ENCODE measurements at regions not wholly inside any gene's neighbourhood (a gene's known extent, or its start where the extent isn't known, plus 50 kb on each side); places are given as distances from the start of the nearest gene placed in this dataset.

DNA sequence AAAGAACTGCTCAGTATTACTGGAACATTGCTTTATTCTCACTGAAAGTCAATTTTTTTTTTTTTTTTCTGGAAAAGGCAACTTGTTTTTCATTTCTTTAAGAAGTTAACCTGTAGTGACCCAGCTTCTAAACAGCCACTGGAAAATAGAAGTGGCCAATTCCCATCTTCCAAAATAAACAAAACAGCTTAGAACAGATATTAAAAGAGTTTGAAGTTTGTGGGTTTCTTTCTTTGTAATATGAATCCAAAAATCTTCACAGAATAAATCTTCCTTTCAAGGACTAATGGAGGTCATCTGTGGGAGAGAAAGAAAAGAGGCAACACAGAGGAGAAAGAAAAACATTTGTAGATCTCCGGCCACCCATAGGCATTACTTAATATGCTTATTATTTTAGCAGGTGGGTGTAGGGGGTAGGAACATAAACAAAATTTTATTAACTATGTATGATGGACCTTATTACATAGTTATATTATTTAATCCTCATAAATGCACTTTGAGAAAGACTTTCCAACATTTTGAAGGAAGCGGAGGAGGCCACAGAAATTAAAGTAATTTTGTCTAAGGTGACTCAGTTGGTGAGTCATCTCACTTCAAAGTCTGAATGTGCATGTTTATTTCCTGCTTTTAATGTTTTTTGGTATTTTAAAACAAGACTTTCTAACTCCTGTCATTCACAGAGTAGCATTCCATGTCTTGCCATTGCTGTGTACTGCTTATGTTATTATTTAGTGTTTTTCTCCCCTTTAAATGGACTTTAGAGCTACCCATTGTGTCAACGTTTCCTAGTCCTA lies 1791.8 kb upstream of the WWC1 start:
- DNase-seq = no peak

DNA sequence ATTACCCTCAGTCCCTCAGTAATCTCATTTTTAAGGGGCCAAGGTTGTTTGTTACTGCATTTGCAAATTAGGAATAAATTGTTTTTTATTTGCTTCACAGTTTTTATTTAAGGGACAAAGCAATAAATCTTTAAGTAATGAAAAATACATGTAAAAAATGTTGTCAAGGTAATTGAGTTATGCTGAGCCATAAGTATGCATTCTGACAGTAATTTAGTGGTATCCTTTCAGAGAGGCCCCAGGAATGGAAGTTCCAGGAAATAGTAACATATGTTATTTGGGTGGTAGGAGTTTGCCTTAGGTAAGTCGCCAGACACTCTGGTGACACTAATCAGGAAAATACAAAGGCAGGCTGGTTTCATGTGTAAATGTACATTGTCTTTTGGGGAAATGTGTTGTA lies 1787.9 kb upstream of the WWC1 start:
- no peak for DNase-seq

DNA sequence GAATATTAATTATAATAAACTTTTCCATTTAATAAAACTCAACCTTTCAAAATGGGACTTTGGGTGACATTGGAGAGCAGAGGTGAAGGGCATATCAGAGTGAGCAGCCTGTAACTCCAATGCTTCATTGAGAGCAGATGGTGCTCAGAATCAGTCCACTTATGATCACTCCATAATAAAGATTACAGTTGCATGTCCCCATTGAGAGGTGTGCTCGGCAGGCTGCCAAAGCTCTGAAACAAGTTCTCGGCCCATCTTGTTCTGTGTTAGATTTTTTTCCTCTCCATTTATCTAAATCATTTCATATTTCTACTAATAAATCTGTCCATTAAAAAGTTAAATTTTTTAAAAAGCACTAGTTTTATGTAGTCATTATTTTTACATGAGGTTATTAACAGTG lies 1786.4 kb upstream of the WWC1 start:
- no peak for DNase-seq

DNA sequence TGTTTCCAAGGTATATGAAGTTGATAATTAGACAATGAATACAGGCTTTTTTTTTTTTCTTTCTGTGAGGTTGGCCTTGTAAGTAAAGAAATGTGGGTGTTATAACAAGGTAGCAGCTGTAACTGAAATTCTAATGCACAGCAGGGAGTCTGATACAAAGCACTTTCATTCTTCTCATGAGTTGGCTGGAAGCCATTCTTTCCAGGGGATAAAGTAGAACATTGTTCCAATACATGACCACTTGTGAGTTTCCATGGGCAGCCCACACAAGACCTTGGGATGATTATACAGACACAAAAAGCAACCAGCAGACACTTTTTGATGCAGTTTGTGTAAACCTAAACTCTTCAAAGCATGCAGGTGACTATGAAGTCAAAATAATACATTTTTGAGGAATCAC lies 1785.9 kb upstream of the WWC1 start:
- no peak for DNase-seq

DNA sequence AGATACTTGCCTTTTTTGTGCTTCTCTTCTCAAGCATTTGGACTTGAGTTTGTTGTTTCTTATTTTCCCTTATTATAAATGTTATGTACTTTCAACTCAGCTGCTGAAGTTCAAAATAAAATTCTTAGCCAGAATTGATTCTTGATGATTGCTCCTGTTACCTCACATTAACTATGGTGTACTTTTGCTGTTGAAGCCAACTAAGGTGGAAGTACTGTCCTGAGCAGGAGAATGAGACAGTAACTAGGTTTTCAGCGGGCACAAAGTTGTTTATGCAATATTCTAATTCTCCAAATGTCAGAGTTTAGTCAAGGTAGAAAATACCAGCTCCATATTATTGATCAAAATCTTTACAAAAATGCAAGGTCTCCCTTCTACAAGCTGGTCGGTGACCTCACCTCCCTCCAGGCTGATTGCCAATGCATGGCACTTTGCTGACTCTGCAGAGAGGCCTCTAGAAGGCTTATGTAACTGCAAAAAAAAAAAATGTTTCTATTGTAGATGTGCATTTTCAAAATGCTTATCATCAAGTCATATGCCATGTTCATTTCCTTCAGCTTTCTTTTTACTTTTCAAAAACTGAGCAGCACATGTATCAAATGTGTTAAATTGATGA lies 1783.5 kb upstream of the WWC1 start:
- no peak for DNase-seq

DNA sequence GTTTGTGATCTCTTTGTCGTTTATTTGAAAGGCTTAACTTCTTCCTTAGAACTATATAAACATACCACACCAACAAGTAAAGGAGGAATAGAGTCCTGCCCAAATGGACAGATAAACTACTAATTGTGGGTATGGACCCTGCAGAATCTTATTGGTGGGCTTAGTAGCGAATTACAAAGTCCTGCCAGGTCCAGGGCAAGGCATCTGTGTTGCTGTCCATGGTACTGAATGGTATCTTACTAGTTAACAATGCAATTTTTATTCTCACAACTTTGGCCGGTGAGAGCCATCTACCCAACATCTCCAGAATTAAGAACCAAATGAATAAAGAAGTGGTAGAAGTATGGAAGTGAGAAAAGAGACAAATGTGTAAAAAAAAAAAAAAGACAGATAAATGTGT lies 1782.4 kb upstream of the WWC1 start:
- DNase-seq = no peak

DNA sequence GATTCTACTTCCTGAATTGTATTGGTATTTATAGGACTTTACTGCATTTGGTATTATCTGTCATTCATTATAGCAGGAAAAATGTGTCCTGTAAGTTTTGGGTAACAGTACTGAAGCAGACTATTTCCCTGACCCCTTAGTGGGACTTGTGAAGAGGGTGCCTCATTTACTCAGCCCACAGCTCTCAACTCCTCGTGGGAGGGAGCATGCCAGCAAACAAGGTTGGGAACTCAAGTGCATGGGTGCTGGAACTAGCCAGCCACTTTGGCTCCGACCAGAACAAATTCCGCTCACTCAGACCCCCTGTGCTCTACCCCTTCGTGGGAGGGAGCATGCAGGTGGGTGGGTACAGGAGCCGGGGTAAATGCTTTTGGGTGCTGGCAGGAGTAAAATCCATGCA lies 1773.5 kb upstream of the WWC1 start:
- DNase-seq = no peak

DNA sequence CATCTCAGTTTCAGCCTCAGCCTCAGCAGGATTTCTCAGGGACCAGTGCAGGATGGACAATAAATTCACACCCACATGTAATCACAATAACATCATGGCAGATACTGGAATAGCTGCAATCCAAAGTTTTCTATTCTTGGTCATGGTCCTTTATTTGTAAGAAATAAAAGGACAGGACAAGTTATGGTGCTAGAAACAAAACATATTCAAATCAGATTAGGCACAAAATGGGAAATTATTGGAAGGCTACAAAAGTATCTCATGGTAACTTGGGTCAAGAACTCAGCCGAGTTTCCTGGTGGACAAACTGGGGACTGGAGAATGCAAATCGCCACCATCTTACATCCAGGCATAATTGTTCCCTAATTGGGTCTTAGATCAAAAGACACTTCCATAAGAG lies 1768.2 kb upstream of the WWC1 start:
- no peak for DNase-seq

DNA sequence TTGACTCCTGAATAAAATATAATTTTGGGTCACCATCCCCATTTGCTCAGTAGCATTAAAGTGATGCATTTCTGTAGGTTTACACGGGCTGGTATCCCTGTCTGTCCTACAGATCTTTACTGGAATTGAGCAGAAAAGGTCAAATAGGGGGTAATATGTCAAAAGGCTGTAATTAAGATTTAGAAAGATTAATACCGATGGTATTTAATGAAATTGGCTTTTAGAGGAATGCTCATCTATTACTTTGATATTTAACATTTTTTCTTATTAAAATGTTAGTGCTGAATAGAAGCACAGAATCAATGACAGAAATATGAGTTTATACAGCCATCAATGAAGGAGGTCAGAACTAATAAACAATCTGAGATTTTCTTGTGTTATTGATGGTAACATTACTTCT lies 1762.2 kb upstream of the WWC1 start:
- DNase-seq = no peak

DNA sequence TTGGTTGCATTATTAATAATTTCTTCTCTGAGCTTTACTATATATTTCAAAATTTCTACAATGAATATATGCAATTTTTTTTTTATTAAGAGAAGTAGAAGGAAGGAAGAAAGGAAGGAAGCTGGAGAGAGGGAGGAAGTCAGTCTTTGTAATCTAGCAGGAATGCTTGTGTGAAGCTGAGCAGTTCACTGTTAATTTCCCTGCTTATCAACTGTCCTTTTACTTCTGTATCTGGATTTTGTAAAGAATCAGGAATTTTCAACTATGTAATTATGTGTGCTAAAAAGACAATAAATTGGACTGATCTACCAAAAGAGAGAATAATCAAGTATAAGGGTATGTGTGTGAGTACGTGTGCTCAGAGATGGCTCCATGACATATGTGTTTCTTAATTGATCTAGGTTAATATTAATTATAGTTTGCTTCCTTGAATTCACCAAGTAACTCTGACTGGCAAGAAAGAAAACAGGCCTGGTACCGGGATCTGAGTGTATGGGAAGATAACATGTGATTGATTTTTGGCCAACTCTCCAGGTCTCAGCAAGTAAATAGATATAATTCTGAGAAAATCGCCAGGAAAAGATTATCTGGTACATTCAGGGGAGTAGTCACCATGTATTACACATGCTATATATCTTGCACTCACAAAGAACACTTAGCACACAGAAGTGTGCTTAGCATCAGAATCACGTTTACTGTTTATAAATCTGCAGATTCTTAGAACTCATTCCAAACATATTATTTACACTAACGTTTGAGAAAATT lies 1758.8 kb upstream of the WWC1 start:
- no peak for DNase-seq

DNA sequence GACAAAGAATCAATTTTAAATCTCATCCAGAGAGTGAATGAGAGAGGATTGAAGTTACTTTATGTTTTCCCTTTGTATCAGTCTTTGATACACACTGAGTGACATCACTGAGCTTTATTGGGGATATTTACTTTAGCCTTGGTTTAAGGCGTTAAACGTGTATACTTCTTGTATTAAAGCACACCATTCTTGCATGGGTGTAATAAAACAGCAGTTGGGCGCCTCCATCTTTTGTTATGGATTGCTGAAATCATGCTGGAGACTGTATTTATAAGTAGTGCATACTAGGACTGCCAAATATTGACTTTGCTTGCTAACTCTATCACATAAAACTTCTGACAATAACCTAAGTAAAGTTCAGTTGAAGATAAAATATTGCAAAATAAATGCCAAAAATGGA lies 1755.8 kb upstream of the WWC1 start:
- no peak for DNase-seq

DNA sequence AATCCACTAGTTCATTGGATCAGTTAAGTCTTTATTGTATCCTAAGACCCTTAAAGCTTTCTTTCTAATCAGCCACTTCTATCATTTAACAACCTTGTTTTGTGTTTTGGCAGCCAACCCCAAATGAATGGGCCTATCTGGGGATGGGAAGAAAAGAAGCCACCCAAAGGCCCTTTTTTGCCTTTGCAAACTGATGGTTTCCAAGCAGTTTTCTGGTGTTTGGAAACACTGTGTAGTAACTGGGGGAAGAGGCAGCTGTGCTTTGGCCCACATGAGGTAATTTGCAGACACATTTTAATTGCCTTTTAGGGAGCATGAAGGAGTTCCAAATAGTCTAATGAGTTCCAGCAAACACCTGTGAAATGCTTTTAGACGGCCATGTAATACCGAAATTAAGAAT lies 1751.3 kb upstream of the WWC1 start:
- DNase-seq = no peak

DNA sequence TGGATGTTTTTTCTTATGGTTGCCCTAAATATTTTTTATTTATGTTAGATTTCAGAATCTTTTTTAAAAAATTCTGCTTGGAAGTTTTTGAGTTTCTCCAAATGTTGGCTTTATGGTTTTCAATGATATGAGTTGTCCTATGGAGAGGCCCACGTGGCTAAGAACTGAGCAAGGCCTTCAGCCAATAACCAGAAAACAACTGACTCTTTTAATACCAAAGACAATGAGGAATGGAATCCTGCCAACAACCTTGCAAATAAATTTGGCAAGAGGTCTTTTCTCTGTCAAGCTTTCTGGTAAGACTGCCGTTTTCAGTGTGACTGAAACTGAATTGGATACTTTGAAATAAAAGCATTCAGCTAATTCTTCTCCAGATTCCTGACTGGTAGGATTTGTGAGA lies 1740.1 kb upstream of the WWC1 start:
- DNase-seq = no peak

DNA sequence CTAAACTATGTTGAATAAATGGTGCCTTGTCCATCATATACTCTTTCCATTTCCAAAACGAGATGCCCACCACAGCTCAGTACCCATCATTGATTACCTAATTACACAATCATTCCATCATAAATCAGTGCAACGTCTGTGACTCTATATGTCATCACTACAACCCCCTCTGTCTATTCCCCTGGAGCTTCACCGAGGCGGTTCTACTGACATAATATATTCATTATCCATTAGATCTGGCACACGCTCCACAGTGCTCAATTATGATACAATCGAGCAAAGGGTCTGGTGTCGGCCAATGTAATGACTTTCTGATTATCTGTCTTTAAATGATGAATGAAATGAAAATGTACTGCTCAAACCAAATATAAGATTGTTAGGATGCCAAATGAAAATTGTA lies 1737.7 kb upstream of the WWC1 start:
- DNase-seq = no peak

DNA sequence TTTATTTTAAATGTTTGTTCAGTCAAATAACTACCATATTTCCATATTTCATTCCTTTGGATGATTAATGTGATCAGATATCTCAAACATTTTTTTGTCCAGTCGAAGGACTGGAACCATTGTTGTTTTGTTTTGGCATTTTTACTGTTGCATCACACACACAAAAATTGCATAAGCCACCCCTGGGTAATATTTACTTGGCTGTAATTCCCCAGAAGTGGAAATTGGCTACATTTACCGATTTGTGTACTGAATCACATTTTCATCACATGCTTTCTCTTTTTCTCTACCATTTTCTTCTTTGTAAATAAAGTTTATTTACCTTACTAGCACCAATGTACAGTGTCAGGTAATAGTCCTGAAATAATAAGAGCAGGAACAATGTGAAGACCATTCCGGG lies 1729.7 kb upstream of the WWC1 start:
- no peak for DNase-seq

DNA sequence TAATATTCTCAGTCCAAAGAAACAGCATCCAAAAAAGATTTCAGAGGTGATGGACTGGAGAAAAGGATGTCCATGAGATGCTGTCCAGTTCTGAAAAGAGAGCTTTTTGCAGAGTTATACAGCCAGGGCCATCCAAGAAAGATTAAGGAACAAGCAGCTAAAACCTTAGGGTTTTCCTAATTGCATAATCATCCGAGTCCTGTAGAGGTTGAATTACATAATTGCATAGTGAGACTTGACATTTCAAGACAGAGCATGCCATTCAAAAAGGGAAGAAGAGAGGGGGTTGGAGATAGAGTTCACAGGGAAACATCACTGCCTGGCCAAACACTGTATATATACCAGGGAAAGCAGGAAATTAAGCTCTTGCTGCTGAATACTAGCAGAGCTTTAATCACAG lies 1729.2 kb upstream of the WWC1 start:
- DNase-seq = no peak

DNA sequence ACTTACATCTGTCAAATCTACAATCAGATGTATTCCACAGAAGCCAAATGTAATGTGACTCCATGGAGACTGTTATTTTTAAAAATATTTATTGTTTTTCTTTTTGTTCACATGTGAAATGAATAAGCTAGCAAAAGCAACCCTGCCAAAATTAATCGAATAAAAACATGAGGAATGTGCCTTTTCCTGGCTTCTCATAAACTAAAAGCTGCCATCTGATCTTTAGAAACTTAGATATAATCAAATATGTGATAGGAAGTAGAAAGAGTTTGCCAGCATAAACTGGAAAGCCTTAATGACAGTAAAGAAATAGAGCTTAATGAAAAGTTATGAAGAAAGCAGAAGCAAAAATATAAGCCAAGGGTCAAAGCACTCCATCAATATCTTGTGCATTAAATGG lies 1724.7 kb upstream of the WWC1 start:
- no peak for DNase-seq

DNA sequence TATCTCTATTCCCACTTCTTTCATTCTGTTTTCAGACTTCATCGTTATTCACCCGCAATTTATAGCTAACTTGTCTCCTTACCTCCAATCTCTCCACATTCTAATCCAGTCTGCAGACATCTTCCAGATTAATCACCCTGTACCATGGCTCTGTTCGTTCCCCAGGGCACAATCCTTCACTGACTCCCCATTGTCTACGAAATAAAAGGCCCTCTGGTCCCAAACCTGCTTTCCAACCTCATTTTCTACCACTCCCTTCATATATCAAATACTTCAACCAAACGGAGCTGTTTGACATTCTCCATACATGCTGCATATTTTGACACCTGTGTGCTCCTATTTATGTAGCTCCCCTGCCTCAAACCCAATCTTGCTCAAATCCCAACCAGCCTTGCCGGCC lies 1720.6 kb upstream of the WWC1 start:
- no peak for DNase-seq

DNA sequence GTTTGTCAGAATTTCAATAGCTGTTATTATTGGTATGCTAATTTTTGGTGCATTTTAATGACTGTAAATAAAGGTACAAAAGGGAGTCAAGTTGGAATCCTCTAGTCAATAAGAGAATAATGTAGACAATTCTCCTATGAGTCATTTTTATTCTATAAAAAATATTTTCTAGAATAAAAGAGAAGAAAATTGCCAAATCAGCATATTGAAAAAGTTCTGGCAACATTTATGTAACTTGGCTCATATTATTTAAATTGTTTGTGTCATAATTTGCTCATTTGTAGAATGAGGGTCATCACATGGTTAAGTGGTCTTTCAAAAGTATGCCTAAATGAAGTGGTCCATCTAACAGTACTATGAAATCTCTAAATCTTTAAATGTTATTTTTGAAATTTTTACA lies 1719.8 kb upstream of the WWC1 start:
- no peak for DNase-seq

DNA sequence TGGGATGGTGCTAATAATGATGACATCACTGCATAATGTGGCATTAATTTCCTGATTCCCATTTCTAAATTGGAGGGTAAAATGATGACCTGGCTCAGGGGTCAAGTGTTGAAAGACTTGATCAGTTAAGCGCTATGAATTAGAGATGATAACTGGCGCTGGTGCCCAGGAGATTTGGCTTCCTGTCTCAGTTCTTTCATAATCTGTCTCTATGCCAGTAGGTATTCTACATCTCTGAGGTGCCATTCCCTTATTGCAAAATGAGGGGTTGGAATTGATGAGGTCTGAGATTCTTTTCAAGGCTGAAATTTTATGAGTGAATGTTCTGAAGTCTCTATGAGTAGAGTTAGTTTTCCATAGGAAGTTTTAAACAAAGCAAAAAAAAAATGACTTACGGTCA lies 1715.1 kb upstream of the WWC1 start:
- no peak for DNase-seq

DNA sequence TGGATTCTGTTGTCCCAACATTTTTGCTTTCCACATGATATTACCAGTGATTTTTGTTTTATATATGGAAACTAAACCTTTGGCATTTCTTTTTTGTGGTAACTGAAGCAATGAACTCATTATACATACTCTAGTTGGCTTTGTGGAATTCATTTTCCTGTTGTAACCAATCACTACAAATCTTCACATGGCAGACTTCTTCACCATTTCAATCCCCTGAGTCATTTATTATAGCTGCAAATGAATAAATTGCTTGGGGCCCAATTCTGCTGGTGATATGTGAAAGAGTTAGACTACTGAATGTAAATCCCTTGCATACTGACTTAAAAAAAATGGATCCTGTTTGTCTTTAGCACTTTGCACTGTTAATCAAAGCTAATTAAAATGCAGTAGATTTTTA lies 1709.6 kb upstream of the WWC1 start:
- DNase-seq = no peak

DNA sequence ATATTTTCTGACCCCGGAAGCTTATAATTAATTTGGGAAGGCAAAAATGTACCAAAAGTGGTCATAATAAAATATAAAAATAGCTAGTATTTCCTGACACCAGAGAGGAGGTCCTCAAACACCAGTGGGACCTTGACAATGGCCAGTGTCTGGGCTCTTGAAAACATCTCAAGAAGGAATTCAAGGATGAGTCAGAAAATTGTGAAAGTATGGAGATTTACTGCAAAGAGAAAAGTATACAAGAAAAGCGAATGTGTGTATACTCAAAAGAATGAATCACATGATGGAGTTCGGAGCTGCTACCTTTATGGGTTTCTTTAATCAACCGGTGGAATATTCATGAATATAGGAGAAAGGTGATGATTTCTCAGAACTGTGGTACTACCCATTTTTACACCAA lies 1709.0 kb upstream of the WWC1 start:
- DNase-seq = no peak

DNA sequence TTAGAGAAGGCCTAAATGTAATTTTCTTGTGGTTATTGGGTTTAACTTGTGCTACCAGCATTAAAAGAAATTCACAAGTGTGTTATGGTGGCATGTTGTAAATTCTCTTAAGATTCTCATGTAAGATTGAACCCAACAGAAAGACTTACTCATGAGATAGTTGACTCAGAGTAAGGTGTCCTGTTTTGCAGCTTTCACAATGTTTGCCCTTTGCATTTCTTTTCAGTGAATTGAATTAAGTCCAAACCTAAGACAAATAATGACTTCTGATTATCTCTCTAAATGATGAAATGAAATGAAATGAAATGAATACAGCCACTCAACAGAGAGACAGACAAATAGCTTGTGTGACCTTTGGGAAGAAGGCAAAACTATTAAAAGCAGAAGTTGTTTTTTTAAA lies 1696.9 kb upstream of the WWC1 start:
- DNase-seq = no peak

DNA sequence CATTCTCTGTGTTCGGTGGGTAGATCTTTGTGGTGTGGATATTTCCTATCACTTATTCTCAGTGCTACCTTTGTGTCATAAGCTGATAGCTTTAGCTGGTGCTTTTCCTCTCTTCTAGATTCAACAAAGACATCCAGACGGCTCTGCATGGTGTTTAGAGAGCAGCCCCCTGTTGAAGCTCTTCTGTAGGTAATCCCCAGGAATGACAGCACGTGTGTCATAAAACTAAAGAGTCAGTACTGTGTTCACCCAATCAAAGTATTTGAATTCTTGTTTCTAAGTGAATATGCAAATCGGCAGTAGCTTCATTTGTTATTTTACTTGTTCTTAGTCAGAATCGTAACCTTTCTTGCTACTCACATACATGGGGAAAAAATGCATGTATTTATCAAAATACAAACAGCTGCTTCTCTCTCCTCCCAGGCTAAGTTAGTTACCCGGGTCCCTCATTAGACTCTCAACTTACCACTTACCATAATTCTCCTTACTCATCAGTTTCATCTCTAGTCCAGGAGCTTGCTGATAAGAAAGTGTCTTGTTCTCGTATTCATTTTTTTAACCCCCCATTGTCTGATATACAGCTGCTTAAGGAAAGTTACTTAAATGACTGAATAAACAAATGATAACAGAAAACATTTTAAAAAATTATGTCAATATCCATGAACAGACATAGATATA lies 1696.0 kb upstream of the WWC1 start:
- no peak for DNase-seq

All from T-helper 9 cell (primary cell).